HEK293T (cell line): ENCODE measurements at regions not wholly inside any gene's neighbourhood (a gene's known extent, or its start where the extent isn't known, plus 50 kb on each side); places are given as distances from the start of the nearest gene placed in this dataset.

Experiments used
- FOXK2 ChIP-seq: fragments of 450-650 bp; IDR thresholded peaks from 2 replicates; pipeline ENCODE4 v1.6.1; 2016; ENCODE audit warnings: mild to moderate bottlenecking
- FOXM1 ChIP-seq: fragments of 450-650 bp; IDR thresholded peaks from 2 replicates; pipeline ENCODE4 v1.6.1; 2017; ENCODE audit warnings: mild to moderate bottlenecking, borderline replicate concordance
- L3MBTL2 ChIP-seq: fragments of 450-650 bp; conservative IDR thresholded peaks from 2 replicates; pipeline ENCODE4 v1.6.1; 2016; ENCODE audit warnings: mild to moderate bottlenecking
- NFRKB ChIP-seq: fragments of 450-650 bp; IDR thresholded peaks from 2 replicates; pipeline ENCODE4 v1.6.1; 2016; ENCODE audit warnings: mild to moderate bottlenecking, moderate library complexity
- SP1 ChIP-seq: fragments of 450-650 bp; IDR thresholded peaks from 2 replicates; pipeline ENCODE4 v1.6.1; 2017
- SUZ12 ChIP-seq: fragments of 450-650 bp; IDR thresholded peaks from 2 replicates; pipeline ENCODE4 v1.6.1; 2016; ENCODE audit warnings: mild to moderate bottlenecking
- ZNF384 ChIP-seq: fragments of 450-650 bp; IDR thresholded peaks from 2 replicates; pipeline ENCODE4 v1.6.1; 2016

GRCh38 chr18:57882465-57882864, 79.3 kb upstream of the ATP8B1 start:
- TF ChIP-seq ZNF384 (no peak), SP1 (no peak), FOXK2 (no peak), FOXM1 (no peak), NFRKB (no peak), SUZ12 (no peak), L3MBTL2 (no peak)
